ENCODE measurements at regions not wholly inside any gene's neighbourhood (a gene's known extent, or its start where the extent isn't known, plus 50 kb on each side); places are given as distances from the start of the nearest gene placed in this dataset.

GRCh38 chr4:126027601-126028000 lies 712.8 kb downstream of the FAT4 start:
- TF ChIP-seq, protein P1, sequence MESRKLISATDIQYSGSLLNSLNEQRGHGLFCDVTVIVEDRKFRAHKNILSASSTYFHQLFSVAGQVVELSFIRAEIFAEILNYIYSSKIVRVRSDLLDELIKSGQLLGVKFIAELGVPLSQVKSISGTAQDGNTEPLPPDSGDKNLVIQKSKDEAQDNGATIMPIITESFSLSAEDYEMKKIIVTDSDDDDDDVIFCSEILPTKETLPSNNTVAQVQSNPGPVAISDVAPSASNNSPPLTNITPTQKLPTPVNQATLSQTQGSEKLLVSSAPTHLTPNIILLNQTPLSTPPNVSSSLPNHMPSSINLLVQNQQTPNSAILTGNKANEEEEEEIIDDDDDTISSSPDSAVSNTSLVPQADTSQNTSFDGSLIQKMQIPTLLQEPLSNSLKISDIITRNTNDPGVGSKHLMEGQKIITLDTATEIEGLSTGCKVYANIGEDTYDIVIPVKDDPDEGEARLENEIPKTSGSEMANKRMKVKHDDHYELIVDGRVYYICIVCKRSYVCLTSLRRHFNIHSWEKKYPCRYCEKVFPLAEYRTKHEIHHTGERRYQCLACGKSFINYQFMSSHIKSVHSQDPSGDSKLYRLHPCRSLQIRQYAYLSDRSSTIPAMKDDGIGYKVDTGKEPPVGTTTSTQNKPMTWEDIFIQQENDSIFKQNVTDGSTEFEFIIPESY (IDR thresholded peaks at IDR 0.05) = no peak
- TF ChIP-seq GABPA (IDR thresholded peaks at IDR 0.05 in 1 of 2, conservative IDR thresholded peaks at IDR 0.05 in 1 of 2) = no peak
- no peak for TF ChIP-seq CTCF (IDR thresholded peaks at IDR 0.05; ENCODE audit: low read depth, low read length, missing input control)
- no peak for TF ChIP-seq RAD21 (IDR thresholded peaks at IDR 0.05)
- no peak for TF ChIP-seq SP1 (IDR thresholded peaks at IDR 0.05)
